ENCODE measurements at regions not wholly inside any gene's neighbourhood (a gene's known extent, or its start where the extent isn't known, plus 50 kb on each side); places are given as distances from the start of the nearest gene placed in this dataset.
A peak's percentile ranks its signal among the peaks of the same experiment; 100 is the strongest.
"Not testable (repeated sequence)": the region's sequence is repeated elsewhere in the genome, so short reads cannot be mapped to it uniquely, and the experiment has no call there.

DNA sequence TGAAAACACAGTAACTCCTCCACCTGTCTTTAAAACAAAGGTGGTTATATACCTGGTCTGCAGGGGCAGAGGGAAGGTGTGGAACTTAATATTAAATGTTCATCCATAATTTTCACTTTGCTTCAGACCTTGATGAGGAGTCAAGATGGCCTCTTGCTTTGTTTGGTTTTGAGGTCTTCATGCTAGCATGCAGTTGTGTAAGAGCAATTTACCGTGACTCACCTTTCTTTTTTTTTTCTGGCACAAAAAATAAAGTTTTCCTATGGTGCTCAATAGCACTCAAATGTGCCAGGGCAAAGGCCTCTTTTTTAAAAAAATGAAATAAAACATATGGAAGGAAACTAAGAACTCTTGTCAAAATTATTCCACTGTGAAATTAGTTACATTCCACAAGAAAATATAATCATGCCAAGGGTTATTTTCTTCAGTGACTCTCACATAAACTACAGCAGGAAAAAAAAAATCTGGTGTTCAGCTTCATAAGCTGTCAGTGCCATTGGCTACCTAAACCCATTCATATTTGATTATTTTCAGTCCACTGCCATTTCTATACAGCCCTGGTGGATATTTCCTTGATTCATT lies 128.2 kb downstream of the SLC7A11 start:
- no peaks in the 10 kb centered on the region for H3K9me3 ChIP-seq (replicated peaks; ENCODE audit: control insufficient read depth, low read depth, low read length)
- peak overlapping the region; percentile 4 for H3K27ac ChIP-seq (ENCODE audit: low read length)
- H3K36me3 ChIP-seq (ENCODE audit: control insufficient read depth, insufficient read depth, low read length): no peaks in the 10 kb centered on the region
- no CpG with 5 or more reads among the region's 1 CpG for WGBS (ENCODE audit: insufficient coverage)
- DNase-seq: peak; percentile 63
- H3K4me1 ChIP-seq (ENCODE audit: control insufficient read depth, insufficient read depth, low read length): no peaks in the 10 kb centered on the region
- H3K27me3 ChIP-seq (ENCODE audit: control insufficient read depth, insufficient read depth, low read length): no peaks in the 10 kb centered on the region
- H3K4me3 ChIP-seq (ENCODE audit: low read length): no peak overlapping the region

DNA sequence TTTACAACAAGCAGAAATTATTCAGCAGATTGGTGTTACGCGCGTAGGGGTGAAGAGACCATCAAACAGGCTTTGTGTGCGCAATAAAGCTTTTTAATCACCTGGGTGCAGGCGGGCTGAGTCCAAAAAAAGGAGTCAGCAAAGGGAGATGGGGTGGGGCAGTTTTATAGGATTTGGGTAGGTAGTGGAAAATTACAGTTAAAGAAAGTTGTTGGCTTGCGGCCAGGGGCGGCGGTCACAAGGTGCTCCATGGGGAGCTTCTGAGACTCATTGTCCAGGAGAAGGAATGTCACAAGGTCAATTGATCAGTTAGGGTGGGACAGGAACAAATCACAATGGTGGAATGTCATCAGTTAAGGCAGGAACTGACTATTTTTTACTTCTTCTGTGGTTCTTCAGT lies 129.3 kb downstream of the SLC7A11 start:
- not testable (repeated sequence) for H3K27ac ChIP-seq (ENCODE audit: low read length); DNase-seq; H3K27me3 ChIP-seq (ENCODE audit: control insufficient read depth, insufficient read depth, low read length); H3K4me3 ChIP-seq (ENCODE audit: low read length); H3K36me3 ChIP-seq (ENCODE audit: control insufficient read depth, insufficient read depth, low read length); H3K4me1 ChIP-seq (ENCODE audit: control insufficient read depth, insufficient read depth, low read length); H3K9me3 ChIP-seq (replicated peaks; ENCODE audit: control insufficient read depth, low read depth, low read length)
- 72% methylated on average over 4 of the region's 8 CpGs for WGBS (ENCODE audit: insufficient coverage)

DNA sequence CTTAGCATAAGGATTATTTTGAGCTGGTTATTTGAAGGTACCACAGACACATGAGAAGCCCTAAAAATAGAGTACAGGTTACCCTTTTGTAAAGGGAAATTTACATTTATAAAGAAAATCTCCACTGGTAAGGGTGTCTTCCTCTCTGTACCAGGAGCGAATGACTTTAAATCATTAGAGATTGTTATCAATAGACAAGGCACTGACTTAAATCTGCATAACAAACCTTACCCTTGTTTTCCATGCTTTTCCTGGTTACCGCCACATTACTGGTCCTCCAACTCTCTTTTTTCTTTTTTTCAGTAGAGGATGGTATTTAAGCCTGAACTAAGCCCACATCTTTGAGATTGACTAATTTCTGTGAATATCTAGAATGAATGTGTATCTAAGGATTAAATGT lies 129.8 kb downstream of the SLC7A11 start:
- DNase-seq: no peak
- no peak overlapping the region for H3K27ac ChIP-seq (ENCODE audit: low read length)
- no peaks in the 10 kb centered on the region for H3K4me1 ChIP-seq (ENCODE audit: control insufficient read depth, insufficient read depth, low read length)
- no peak overlapping the region for H3K4me3 ChIP-seq (ENCODE audit: low read length)
- WGBS (ENCODE audit: insufficient coverage): no CpG with 5 or more reads among the region's 2 CpGs
- H3K27me3 ChIP-seq (ENCODE audit: control insufficient read depth, insufficient read depth, low read length): no peaks in the 10 kb centered on the region
- H3K9me3 ChIP-seq (replicated peaks; ENCODE audit: control insufficient read depth, low read depth, low read length): peaks cover 3% of the 10 kb centered on the region
- no peaks in the 10 kb centered on the region for H3K36me3 ChIP-seq (ENCODE audit: control insufficient read depth, insufficient read depth, low read length)

DNA sequence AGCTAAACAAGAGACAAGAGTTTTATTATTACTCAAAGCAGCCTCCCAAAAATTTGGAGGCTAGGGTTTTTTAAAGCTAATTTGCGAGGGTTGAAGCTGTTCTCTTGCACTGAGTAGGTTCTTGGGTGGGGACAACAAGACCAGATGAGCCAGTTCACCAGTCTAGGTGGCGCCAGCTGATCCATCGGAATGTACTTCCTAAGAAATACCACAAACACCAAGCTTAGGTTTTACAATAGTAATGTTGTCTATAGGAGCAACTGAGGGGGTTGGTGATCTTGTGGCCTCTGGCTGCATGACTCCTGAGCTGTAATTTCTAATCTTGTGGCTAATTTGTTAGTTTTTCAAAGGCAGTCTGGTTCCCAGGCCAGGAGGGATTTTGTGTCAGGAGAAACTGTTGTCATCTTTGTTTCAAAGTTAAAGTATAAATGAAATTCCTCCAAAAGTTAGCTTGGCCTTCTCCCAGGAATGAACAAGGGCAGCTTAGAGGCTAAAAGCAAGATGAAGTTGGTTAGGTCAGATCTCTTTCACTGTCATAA lies 130.6 kb downstream of the SLC7A11 start:
- no peaks in the 10 kb centered on the region for H3K36me3 ChIP-seq (ENCODE audit: control insufficient read depth, insufficient read depth, low read length)
- H3K27me3 ChIP-seq (ENCODE audit: control insufficient read depth, insufficient read depth, low read length): no peaks in the 10 kb centered on the region
- H3K4me1 ChIP-seq (ENCODE audit: control insufficient read depth, insufficient read depth, low read length): no peaks in the 10 kb centered on the region
- H3K9me3 ChIP-seq (replicated peaks; ENCODE audit: control insufficient read depth, low read depth, low read length): peaks cover 3% of the 10 kb centered on the region
- no peak overlapping the region for H3K27ac ChIP-seq (ENCODE audit: low read length)
- no peak overlapping the region for H3K4me3 ChIP-seq (ENCODE audit: low read length)
- WGBS (ENCODE audit: insufficient coverage): no CpG with 5 or more reads among the region's 3 CpGs
- DNase-seq: no peak

DNA sequence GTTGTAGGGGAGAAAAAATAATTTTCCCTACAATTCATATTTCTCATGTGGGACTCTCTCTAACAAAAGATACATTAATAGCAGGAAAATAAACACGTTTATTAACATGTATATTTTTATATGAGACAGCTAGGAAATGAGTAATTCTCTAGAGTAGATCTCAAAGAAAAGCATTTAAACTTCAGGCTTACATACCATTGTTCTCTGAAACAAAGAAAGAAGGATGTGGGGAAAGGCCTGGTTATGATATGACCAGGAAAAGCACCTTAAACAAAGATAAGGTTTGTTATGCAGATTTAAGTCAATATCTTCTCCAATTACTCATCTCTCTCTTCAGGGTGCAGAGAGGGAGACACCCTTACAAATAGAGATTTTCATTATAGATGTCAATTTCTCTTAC lies 131.3 kb downstream of the SLC7A11 start:
- Histone ChIP-seq H3K27me3 (ENCODE audit: control insufficient read depth, insufficient read depth, low read length) (no peaks in the 10 kb centered on the region), H3K36me3 (ENCODE audit: control insufficient read depth, insufficient read depth, low read length) (no peaks in the 10 kb centered on the region), H3K4me3 (ENCODE audit: low read length) (no peak overlapping the region), H3K27ac (ENCODE audit: low read length) (no peak overlapping the region), H3K9me3 (replicated peaks; ENCODE audit: control insufficient read depth, low read depth, low read length) (peaks cover 3% of the 10 kb centered on the region), H3K4me1 (ENCODE audit: control insufficient read depth, insufficient read depth, low read length) (no peaks in the 10 kb centered on the region)
- no CpG with 5 or more reads among the region's 1 CpG for WGBS (ENCODE audit: insufficient coverage)
- DNase-seq: no peak

GRCh38 chr4:138107023-138107422 lies 135.1 kb downstream of the SLC7A11 start:
- Histone ChIP-seq H3K27me3 (ENCODE audit: control insufficient read depth, insufficient read depth, low read length) (no peaks in the 10 kb centered on the region), H3K4me1 (ENCODE audit: control insufficient read depth, insufficient read depth, low read length) (peaks cover 8% of the 10 kb centered on the region), H3K36me3 (ENCODE audit: control insufficient read depth, insufficient read depth, low read length) (no peaks in the 10 kb centered on the region), H3K4me3 (ENCODE audit: low read length) (no peak overlapping the region), H3K27ac (ENCODE audit: low read length) (no peak overlapping the region), H3K9me3 (replicated peaks; ENCODE audit: control insufficient read depth, low read depth, low read length) (peaks cover 3% of the 10 kb centered on the region)
- WGBS (ENCODE audit: insufficient coverage): 100% methylated on average over 2 of the region's 4 CpGs
- DNase-seq: no peak

GRCh38 chr4:138105331-138105730 lies 136.8 kb downstream of the SLC7A11 start:
- Histone ChIP-seq H3K27me3 (ENCODE audit: control insufficient read depth, insufficient read depth, low read length) (no peaks in the 10 kb centered on the region), H3K27ac (ENCODE audit: low read length) (no peak overlapping the region), H3K4me3 (ENCODE audit: low read length) (no peak overlapping the region), H3K4me1 (ENCODE audit: control insufficient read depth, insufficient read depth, low read length) (peaks cover 8% of the 10 kb centered on the region), H3K36me3 (ENCODE audit: control insufficient read depth, insufficient read depth, low read length) (no peaks in the 10 kb centered on the region), H3K9me3 (replicated peaks; ENCODE audit: control insufficient read depth, low read depth, low read length) (peaks cover 3% of the 10 kb centered on the region)
- no peak for DNase-seq
- 100% methylated on average over 1 of the region's 4 CpGs for WGBS (ENCODE audit: insufficient coverage)

DNA sequence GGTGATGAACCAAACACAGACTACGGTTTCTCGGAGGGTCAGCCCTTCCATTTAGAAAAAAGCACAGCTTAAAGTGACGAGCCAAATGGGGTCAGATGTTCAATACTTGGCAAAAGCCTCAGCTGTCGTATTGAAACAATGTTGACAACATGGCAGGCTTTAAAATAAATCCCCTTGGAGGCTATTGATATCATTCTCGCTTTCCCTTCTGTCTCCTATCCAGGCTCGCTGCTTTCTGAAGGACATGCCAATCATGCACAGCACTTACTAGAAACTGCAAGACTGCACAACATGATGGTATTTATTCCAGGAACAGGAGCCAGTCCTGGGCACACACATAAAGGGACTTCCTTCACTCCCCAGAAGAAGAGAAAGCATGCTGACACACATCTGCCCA lies 137.9 kb downstream of the SLC7A11 start:
- Histone ChIP-seq H3K36me3 (ENCODE audit: control insufficient read depth, insufficient read depth, low read length) (no peaks in the 10 kb centered on the region), H3K27me3 (ENCODE audit: control insufficient read depth, insufficient read depth, low read length) (no peaks in the 10 kb centered on the region), H3K9me3 (replicated peaks; ENCODE audit: control insufficient read depth, low read depth, low read length) (peaks cover 3% of the 10 kb centered on the region), H3K4me3 (ENCODE audit: low read length) (no peak overlapping the region), H3K4me1 (ENCODE audit: control insufficient read depth, insufficient read depth, low read length) (peaks cover 8% of the 10 kb centered on the region), H3K27ac (ENCODE audit: low read length) (peak overlapping the region; percentile 58)
- DNase-seq: peak; percentile 82
- WGBS (ENCODE audit: insufficient coverage): 19% methylated on average over 5 of the region's 6 CpGs

DNA sequence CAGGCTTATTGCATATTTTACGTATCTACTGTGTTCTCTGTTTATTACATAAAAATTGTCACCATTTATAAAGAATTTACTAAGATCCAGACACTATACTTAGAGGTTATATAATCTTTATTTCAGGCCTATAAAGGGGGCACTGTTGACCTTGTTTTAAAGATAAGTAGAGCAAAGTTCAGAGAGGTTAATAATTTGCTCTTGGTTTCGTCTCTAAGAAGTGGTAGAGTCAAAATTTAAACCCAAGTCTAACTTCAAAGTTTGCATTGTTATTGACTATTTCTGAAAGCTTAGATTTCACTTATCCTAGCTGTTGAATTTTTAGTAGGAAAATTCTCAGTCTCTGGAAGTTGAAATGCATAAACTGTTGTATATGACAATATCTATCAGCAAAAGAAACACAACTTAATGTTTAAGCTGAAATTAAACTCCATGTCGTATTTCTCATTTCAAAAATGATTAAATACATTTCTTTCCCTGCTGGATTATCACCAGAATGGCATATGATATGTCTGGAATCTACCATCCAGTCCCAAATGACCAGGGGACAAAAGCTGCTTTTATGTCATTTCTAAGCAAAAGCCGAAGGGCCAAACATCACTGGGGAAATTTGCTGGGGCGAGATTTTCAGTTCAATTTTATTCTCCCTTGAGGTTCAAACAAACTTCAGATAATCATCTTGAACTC lies 138.4 kb downstream of the SLC7A11 start:
- H3K36me3 ChIP-seq (ENCODE audit: control insufficient read depth, insufficient read depth, low read length): no peaks in the 10 kb centered on the region
- no peaks in the 10 kb centered on the region for H3K27me3 ChIP-seq (ENCODE audit: control insufficient read depth, insufficient read depth, low read length)
- peaks cover 8% of the 10 kb centered on the region for H3K4me1 ChIP-seq (ENCODE audit: control insufficient read depth, insufficient read depth, low read length)
- no peak overlapping the region for H3K4me3 ChIP-seq (ENCODE audit: low read length)
- DNase-seq: no peak
- 75% methylated on average over 1 of the region's 5 CpGs for WGBS (ENCODE audit: insufficient coverage)
- H3K27ac ChIP-seq (ENCODE audit: low read length): peak overlapping the region; percentile 49
- H3K9me3 ChIP-seq (replicated peaks; ENCODE audit: control insufficient read depth, low read depth, low read length): peaks cover 2% of the 10 kb centered on the region

GRCh38 chr4:138099385-138099784 lies 142.8 kb downstream of the SLC7A11 start:
- no CpG with 5 or more reads among the region's 3 CpGs for WGBS (ENCODE audit: insufficient coverage)
- Histone ChIP-seq H3K4me3 (ENCODE audit: low read length) (no peak overlapping the region), H3K27ac (ENCODE audit: low read length) (no peak overlapping the region), H3K27me3 (ENCODE audit: control insufficient read depth, insufficient read depth, low read length) (no peaks in the 10 kb centered on the region), H3K9me3 (replicated peaks; ENCODE audit: control insufficient read depth, low read depth, low read length) (no peaks in the 10 kb centered on the region), H3K4me1 (ENCODE audit: control insufficient read depth, insufficient read depth, low read length) (peaks cover 3% of the 10 kb centered on the region), H3K36me3 (ENCODE audit: control insufficient read depth, insufficient read depth, low read length) (no peaks in the 10 kb centered on the region)
- no peak for DNase-seq
